Midbrain (tissue), 1 donor: ENCODE measurements at regions not wholly inside any gene's neighbourhood (a gene's known extent, or its start where the extent isn't known, plus 50 kb on each side); places are given as distances from the start of the nearest gene placed in this dataset.
"Not testable (repeated sequence)": the region's sequence is repeated elsewhere in the genome, so short reads cannot be mapped to it uniquely, and the experiment has no call there.

Source experiments
- DNase-seq: peaks from one replicate; lab custom pipeline; 2025; lab: John Stamatoyannopoulos, UW

DNA sequence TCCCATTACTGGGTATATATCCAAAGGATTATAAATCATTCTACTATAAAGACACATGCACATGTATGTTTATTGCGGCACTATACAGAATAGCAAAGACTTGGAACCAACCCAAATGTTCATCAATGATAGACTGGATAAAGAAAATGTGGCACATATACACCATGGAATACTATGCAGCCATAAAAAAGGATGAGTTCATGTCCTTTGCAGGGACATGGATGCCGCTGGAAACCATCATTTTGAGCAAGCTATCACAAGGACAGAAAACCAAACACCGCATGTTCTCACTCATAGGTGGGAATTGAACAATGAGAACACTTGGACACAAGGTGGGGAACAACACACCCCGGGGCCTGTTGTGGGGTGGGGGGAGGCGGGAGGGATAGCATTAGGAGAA lies 57.0 kb upstream of the NEUROD1 start:
- DNase-seq = not testable (repeated sequence)

DNA sequence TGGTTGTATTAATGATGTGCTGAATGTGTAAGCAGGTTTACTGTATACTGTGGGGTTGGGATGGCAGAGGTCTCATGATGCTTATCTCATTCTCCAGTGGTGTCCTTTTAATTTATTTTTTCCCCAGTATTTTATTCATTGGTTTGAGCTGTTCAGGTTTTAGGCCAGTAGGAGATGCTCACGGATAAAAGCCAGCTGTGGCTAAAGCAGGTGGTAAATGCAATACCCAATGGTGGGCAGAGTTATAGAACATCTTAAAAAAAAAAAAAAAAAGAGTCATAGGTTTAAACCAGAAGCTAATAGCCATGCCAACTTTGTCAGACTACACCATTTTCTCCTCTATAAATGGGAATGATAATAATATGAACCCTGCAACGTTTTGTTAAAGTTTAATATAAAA lies 57.8 kb upstream of the NEUROD1 start:
- DNase-seq = no peak

DNA sequence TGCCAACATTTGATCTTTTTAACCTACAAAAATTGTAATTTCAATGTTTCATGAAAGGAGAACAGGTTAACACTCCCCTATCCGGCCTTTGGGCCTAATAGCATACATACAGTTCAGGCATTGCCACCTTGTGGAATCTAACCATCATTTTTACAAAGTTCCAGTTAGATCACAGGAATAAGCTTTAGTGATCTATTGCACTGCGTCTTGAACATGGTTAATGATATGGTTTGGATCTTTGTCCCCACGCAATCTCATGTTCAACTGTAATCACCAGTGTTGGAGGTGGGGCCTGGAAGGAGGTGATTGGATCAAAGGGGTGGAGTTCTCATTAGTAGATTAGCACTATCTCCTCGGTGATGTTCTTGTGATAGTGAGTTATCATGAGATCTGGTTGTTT lies 58.2 kb upstream of the NEUROD1 start:
- no peak for DNase-seq

DNA sequence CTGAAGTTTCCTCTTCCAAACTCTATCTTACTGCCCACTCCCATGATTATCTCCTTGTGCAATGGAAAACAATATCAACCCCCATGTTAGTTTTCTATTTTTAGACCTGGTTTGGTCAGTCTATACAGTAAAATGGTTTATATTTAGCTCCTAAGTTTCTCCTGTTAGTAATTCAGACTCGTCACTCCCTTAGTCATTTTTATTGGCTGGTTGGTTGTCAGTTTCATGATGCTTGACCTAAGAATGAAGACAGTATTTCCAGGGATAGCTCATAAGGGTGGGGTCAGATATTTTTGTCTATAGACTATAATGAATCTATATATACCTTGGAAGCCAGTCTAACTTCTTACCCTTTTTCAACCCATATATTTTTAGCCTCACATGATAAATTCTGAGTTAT lies 61.4 kb upstream of the NEUROD1 start:
- no peak for DNase-seq

DNA sequence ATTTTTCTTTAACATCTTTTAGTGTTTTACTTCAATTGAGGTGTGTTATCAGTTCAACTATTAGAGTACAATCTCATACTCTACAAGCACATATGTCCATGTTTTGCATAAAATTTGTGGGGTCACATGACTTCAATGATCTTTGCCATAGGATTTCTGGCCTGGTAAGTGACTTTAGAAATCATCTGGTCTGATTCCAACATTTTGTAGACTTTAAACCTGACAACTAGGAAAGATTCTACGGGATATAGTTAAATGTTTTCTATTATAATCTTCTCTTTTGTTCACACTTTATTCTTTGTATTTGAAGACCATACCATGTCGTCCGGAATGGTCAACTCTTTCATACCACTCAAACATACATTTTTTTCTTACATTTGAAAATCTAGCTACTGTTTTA lies 62.0 kb upstream of the NEUROD1 start:
- no peak for DNase-seq

DNA sequence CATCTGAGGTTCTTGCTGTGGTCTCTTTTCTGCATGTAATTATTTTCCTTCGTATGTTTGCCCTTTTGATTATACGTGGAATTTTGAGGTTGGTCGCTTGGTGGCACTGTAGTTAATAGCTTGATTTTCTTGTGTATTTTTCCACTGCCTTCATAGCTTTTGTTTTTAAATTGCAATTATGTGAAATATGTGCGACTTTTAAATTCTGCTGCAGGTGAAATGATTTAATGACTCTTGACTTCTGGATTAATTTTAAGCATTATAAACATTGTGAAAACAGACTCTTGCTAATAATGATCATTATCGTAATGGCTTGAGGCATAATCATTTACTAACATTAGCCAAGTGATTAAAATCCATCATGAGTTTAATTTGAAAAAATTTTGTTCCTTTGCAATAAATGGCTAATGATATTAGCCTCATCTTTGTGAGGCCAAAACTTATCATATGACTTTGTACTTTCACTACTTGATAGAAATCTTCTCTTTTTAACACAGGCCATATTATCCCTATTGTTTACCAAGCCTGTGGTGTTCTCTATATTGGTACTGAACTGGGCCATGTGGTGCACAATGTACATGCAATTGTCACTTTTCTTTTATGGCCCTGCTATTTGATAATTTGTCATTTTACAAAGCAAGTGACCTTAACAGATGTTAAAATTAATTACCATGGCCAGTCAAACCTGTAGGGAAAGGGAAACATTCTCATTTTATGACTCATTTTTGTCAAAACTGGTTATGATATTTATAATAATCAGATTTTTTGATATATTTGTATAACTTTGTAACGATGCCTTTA lies 62.8 kb upstream of the NEUROD1 start:
- DNase-seq = peak; percentile 62

DNA sequence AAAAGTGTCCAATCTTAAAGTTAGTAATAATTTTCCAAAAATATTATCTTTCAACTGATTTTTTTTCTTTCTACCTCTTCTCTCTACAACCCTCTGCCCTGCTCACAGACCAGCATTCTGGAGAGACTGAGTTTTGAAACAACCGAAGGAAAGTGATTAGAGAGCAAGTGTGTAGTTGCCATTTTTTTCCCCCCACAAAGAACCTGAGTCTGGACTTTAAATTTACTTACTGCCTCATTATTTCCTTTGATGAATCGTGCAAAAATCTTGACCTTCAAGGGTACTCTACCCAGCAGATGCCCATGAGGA lies 63.4 kb upstream of the NEUROD1 start:
- no peak for DNase-seq

DNA sequence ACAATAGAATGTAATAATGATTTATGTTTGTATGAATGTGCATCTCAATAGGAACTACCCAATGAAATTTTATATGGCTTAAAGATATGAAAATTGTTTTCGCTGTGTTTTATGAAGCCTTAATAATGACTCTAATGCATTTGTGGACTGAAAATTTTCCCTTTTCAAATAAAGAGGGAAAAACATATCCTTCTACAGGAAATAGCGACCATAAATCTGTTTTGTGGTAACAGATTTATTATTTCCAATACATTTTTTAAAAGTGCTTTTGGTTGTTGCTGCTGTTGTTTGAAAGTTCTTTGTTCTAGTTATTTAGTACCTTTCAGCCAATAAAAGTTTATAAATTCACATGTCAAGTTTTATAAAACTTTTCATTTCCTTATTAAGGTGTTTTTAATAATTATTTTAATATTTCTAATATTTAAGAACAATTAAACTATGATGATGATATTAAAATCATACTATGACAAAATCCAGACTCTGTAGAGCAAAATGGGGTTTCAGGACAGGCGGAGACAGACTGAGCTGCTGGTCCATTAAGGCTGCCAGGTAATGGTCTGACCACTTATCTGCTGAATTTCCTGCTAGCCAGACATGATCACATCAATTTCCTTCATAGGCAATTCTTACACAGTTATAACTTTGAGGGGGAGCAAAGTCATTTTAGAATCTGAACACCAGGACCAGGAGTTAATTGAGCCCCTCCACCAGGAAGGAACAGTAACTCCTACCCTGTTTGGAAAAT lies 65.7 kb upstream of the NEUROD1 start:
- DNase-seq = no peak

DNA sequence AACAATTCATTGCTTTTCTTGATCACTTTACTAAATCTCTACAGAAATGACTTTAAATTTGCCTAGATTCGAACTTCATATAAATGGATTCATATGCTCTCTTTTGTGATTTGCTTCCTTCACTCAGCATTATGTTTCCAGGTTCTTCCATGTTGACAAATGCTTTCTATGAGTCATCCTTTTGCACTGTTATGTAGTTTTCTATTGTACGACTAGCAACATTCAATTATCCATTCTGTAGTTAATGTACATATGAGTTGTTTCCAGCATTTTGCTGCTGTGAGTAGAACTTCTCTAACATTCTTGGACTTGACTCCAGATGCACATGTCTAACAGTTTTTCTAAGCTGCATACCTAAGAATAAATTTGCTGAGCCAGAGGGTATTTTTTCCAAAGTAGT lies 66.5 kb upstream of the NEUROD1 start:
- DNase-seq = no peak

DNA sequence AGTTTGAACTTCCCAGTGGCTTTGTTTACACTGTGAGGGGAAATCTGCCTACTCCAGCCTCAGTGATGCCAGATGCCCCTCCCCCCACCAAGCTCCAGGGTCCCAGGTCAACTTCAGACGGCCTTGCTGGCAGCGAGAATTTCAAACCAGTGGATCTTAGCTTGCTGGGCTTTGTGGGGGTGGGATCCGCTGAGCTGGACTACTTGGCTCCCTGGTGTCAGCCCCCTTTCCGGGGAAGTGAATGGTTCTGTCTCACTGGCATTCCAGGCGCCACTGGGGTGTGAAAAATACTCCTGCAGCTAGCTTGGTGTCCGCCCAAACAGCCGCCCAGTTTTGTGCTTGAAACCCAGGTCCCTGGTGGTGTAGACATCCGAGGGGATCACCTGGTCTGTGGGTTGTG lies 70.0 kb upstream of the NEUROD1 start:
- DNase-seq = no peak

DNA sequence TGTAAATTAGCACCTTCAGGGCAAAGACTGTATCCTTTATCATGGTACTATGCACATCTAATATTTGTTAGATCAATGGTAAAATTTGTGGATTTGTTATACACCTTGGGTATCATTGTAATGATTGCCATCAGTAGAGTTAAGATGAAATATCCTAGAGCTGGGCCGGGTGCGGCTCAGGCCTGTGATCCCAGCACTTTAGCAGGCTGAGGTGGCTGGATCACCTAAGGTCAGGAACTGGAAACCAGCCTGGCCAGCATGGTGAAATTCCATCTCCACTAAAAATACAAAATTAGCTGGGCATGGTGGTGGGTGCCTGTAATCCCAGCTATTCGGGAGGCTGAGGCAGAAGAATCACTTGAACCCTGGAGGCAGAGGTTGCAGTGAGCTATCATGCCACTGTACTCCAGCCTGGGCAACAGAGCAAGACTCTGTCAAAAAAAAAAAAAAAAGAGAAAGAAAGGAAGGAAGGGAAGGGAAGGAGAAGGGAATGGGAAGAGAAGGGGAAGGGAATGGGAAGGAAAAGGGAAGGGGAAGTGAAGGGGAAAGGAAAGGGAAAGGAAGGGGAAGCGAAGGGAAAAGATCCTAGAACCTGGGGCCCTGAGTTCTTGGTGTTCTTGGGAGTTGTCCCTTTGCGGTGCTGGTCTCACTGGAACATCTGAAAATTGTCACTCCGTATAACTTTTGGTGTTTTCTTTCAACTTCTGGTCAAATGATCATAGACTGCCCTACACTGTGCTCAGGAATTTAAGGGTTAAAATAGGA lies 71.1 kb upstream of the NEUROD1 start:
- no peak for DNase-seq

DNA sequence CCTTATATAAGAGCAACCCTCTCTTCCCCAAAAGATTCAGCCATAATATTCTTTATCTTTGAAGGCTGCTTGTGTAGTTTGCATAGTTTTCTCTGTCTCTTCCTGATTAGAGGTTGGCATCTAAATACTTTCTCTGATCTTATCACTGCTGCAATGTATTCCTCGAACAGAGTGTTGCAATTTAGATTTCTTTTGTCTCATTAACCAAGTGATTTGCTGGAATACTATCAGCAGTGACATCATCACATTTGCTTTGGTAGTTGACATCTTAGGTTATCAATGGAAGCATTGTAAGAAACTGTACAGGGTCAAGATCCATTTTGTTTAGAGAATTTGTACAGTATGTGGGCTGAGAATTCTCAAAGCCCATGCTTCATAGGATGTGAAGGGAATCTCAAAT lies 72.0 kb upstream of the NEUROD1 start:
- DNase-seq = no peak

DNA sequence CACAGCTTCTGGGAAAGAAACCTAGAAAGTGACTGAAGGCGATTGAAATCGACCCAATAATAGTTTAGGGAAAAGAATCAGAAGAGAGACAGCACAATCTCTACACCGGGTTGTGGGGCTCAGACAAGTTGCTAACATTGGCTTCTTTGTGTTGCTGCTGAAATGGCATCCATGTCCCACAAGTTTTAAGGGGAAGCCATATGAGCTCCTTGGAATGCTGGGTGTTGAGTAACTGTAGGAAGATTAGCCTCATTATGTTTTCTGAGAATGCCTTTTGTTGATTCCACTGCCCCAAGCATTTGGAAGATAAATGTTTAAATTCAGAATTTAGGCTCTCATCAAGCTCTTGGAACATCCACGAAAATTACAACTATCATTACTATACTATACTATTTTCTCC lies 73.4 kb upstream of the NEUROD1 start:
- no peak for DNase-seq

DNA sequence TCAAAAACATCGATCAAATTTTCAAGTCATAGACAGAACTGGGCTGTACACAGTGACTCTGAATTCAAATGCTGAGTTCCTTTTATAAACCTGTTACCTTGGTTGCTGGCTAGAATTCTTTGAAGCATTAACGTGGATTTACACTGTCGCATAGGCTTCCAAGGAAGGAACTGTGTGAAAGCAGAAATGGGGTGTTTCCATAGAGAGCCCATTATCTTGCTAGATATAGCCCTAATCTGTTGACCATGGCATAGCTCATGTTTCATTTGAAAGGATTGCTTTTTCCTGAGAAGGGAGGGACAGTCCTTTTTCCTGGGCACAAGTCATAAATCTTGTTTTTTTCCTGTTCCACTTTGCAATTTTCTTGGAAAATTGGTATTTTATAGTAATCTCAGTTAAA lies 73.8 kb upstream of the NEUROD1 start:
- DNase-seq = no peak

DNA sequence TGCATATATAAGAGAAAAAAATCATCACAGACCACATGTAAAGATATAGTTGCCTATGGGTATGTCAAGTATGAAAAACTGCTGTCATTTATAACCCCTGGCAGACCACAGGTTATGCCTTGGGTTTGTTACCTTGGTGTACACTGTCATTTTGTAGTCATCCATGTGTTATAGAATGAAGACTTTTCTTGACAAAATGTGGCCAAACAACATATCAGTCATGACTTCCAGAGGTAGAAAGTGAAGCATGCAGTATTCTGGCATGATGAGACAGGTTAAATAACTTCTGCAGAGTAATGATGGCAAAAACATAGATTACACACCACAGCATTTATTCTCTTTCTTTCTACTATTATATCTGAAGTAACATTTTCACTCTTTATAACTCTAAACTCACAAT lies 74.9 kb upstream of the NEUROD1 start:
- no peak for DNase-seq

DNA sequence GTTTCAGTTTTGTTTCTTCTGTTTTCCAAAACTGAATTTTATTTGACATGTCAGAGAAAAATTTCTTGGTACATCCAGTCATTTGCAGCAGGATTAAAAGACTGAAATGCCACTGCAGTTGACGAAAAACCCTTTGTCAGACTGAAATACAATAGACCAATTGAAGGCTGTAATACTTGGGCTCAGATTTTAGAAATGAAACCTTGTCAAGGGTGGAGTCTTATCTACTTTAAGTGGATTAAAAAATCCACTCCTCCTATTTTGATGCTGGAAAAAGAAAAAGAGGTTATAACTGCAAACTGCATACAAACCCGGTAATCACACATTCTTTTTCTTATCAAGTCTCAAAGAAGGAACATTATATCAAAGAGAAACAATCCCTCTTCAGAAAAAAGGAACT lies 80.2 kb upstream of the NEUROD1 start:
- no peak for DNase-seq

DNA sequence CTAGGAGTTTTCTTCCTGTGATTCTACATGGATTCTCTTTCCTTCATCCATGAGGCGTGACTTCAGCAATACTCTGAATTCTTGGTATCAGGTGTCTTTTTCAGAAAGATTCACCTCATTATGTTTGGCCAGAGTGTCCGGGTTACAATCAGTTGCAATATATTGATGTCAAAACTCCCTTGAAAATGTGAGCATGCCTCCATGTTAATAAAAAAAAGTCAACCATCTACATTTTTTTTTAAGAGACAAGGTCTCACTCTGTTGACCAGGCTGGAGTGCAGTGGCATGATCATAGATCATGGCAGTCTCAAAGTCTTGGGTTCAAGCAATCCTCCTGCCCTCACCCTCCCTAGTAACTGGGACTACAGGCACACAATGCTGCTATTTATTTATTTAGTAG lies 80.9 kb upstream of the NEUROD1 start:
- DNase-seq = no peak

DNA sequence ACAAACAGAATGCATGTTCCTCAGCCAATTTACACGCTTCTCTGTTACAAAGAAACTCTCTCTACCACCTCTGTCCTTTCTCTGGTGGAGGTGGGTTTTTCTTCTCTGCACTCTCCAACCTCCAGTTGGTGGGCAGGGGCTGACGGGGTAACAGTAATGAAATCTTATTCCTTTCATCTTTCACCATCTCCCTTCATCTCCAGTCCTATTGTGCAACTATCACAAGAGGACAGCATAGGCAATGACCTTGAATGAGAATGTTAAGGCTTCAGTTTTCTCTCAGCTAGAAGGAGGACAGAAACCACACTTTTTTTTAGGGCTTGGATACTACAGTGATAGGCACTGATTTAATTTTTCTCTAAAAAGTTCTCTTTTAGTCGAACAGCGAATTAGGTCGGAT lies 81.7 kb upstream of the NEUROD1 start:
- no peak for DNase-seq

DNA sequence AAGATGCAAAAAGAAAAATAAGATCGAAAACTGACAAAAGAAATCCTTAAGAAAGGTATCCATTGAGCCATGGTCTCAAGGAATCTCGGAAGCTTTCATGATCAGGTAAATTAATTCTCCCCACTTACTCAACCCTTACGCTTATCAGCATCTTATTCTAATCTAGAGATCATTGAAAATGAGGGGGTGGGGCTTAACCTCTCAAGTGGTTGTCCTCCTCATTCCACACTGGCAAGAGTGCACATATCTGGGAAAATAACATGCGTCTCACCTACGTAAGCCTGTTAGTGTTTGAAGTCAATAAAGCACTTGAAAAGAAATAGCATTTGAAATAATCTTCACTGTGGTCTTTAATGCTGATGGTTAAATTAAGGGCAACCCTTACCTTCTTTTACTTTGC lies 82.5 kb upstream of the NEUROD1 start:
- DNase-seq = no peak

DNA sequence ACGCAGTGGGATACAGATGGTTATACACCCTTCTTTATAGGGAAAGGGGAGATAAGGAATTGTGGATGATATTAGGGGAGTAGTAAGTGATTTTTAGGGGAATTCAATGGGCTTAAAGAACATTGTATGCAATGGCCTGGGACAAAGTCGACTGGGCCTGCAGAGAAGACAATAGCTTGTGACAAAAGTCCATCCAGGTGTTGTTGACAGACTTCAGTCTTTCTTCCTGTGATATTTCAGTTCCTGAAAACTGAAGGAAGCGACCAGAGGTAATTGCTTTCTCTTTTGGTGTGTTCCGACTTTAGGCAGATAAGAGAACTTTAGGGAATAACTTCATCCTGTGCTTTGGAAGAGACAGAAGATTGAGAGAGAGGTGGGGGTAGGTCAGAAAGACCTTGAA lies 83.1 kb upstream of the NEUROD1 start:
- DNase-seq = no peak

DNA sequence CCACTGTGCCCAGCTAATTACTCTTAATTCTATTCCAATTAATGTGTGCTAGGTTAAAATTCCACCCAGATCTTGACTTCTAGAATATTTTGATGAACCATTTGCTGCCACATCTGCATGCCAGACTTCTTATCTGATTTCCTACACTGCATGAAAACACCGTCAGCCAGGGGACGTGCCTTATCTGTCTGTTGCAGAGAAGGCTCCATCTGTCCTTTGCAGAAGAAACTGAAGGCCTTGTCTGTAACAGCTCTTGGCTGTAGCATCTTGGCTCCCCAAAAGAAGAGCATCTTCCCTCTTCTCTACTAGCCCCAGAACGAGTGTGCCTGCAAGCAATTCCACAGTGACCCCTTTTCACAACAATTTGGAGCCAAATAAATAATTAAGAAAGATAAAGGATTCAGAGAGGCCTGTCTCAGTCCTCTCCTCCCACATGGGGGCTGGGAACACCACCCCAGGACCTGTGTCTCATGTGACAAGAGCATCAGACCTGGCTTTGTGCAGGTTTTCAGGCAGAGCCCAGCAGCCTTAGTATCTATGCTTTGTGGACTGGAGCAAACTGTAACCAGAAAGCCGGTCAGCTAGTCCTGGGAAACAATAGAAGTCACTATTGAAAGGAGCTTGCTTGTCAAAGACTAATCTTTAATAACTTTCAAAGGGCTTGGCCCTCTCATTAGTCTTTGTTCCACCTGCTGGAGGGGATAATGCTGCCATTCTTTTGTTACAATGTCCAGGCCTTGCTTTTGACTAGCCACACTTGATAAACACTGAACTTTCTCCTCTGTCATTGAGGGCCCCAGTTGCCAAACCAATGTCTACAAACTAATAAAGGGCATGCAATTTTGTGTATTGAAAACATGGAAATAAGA lies 84.0 kb upstream of the NEUROD1 start:
- DNase-seq = no peak

DNA sequence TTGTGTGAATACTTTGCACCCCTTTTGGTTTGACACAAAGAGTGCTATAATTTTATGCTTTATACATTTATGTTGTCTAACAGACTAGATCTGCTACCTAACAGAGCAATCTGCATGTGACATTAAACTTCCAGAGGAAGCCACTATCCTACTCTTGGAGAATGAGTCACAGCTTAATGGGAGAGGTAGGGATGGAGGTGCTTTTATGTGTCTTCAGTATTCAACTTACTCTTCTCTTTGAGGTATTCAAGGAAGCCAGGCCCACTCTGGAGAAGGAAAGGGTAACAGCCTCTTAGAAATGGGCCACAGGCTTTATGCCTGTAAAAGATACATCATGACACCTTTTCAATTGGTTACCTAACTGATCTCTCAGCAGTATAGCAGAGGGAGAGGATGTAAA lies 85.8 kb upstream of the NEUROD1 start:
- DNase-seq = no peak
